Activated CD8-positive, alpha-beta memory T cell treated with anti-CD3 and anti-CD28 coated beads, Interleukin-2, amount 10 ng/mL, durations not matched to agents 7 days and 5 days (primary cell): ENCODE measurements at regions not wholly inside any gene's neighbourhood (a gene's known extent, or its start where the extent isn't known, plus 50 kb on each side); places are given as distances from the start of the nearest gene placed in this dataset.

Experiments
- ATAC-seq: fragments of 150-1000 bp; cut with Tn5 transposase; one replicate; pipeline ENCODE4 v1.10.0; 2021; ENCODE audit warnings: moderate library complexity
- CTCF ChIA-PET: fragments of 350-600 bp; sonication (Branson Sonifier 250); formaldehyde crosslinking; loops from one replicate; lab custom pipeline; 2021; ENCODE audit warnings: antibody characterized with exemption; lab: Charles Lee
- DNase-seq: peaks from one replicate; pipeline ENCODE4 v3.0.0-alpha.2; 2020
- H3K27ac Mint-ChIP-seq: one replicate; pipeline ENCODE4 v1.8.0; 2021; ENCODE audit warnings: mild to moderate bottlenecking, mixed read lengths
- H3K27me3 Mint-ChIP-seq: one replicate; pipeline ENCODE4 v1.8.0; 2021; ENCODE audit warnings: mixed read lengths
- H3K36me3 Mint-ChIP-seq: one replicate; pipeline ENCODE4 v1.8.0; 2021; ENCODE audit warnings: mild to moderate bottlenecking, mixed read lengths
- H3K4me1 Mint-ChIP-seq: one replicate; pipeline ENCODE4 v1.8.0; 2021; ENCODE audit warnings: mixed read lengths
- H3K4me3 Mint-ChIP-seq: one replicate; pipeline ENCODE4 v1.8.0; 2021; ENCODE audit warnings: mild to moderate bottlenecking, moderate library complexity, mixed read lengths
- H3K9me3 Mint-ChIP-seq: one replicate; pipeline ENCODE4 v1.8.0; 2022; ENCODE audit warnings: low read depth, mixed read lengths

GRCh38 chr10:52650873-52651272 lies 121.7 kb downstream of the MBL2 start:
- Mint-ChIP-seq H3K4me1 (no peaks in the 10 kb centered on the region), H3K9me3 (no peaks in the 10 kb centered on the region), H3K27ac (no peak overlapping the region), H3K27me3 (no peaks in the 10 kb centered on the region), H3K4me3 (no peak overlapping the region), H3K36me3 (no peaks in the 10 kb centered on the region)
- ATAC-seq (no peak), DNase-seq (no peak)
- CTCF ChIA-PET, result no interaction called here

DNA sequence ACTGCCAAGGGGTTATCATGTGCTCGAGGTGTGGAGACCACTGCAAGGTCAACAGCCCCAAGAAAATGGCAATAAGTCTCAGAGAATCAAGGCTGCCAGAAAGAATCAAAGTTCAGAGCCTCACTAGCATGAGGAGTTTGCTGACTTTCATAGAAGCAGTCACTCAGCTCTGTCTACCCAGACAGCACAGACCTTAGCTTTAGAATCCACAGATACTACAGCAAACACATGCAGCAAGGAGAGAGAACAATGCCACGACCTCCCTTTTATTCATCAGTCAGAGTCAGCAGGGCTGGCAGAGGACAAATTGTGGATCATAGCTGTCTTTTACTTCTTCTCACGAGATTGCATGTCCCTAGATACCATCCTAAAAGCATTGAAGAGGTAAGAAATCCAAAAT lies 121.3 kb downstream of the MBL2 start:
- Mint-ChIP-seq H3K4me1 (no peaks in the 10 kb centered on the region), H3K9me3 (no peaks in the 10 kb centered on the region), H3K36me3 (no peaks in the 10 kb centered on the region), H3K27me3 (no peaks in the 10 kb centered on the region), H3K4me3 (no peak overlapping the region), H3K27ac (no peak overlapping the region)
- ATAC-seq (no peak), DNase-seq (no peak)
- CTCF ChIA-PET, result no interaction called here

- Mint-ChIP-seq H3K36me3 (no peaks in the 10 kb centered on the region), H3K4me3 (no peak overlapping the region), H3K27ac (no peak overlapping the region), H3K9me3 (no peaks in the 10 kb centered on the region), H3K4me1 (no peaks in the 10 kb centered on the region), H3K27me3 (no peaks in the 10 kb centered on the region)
- ATAC-seq (no peak), DNase-seq (no peak)
- CTCF ChIA-PET, result no interaction called here
Measured at GRCh38 chr10:52652431-52653262, 119.9 kb downstream of the MBL2 start.

DNA sequence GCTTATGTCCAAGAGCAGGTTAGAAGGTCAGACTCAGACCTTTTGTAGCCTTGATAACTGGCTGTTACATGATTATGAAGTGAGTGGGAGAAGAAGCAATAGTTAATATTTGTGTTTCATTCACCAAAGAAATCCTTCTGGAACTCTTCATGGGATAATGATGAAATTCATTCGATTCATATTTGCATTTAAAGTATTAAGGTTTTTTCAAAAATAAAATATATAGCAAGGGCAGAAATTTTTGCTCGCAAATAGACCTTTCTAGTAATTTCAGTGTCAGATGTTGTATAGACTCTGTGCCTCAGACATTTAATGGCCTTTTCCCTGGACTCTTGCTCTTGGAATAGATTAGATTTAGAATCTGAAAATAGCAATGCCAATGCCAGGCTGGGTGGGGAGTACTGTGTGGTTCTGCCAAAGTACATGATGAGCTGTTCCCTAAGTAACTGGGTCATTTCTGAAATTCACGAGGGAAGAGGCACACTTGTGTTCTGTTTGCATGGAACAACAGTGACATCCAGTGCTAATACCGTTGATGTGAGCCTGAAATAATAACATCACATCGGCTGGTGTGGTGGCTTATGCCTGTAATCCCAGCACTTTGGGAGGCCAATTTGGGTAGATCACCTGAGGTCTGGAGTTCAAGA lies 119.2 kb downstream of the MBL2 start:
- H3K36me3 Mint-ChIP-seq, result no peaks in the 10 kb centered on the region

GRCh38 chr10:52654201-52654600 lies 118.4 kb downstream of the MBL2 start:
- CTCF ChIA-PET, result no interaction called here
- DNase-seq (no peak), ATAC-seq (no peak)
- peaks cover 2% of the 10 kb centered on the region for H3K9me3 Mint-ChIP-seq
- no peak overlapping the region for H3K27ac Mint-ChIP-seq
- H3K4me3 Mint-ChIP-seq, result no peak overlapping the region
- no peaks in the 10 kb centered on the region for H3K4me1 Mint-ChIP-seq
- no peaks in the 10 kb centered on the region for H3K27me3 Mint-ChIP-seq
- H3K36me3 Mint-ChIP-seq, result no peaks in the 10 kb centered on the region

More for the DNA sequence above, 119.2 kb downstream of the MBL2 start:
- no peaks in the 10 kb centered on the region for H3K4me1 Mint-ChIP-seq
- no peak overlapping the region for H3K27ac Mint-ChIP-seq
- no peaks in the 10 kb centered on the region for H3K27me3 Mint-ChIP-seq
- CTCF ChIA-PET, result no interaction called here
- H3K4me3 Mint-ChIP-seq, result no peak overlapping the region
- H3K9me3 Mint-ChIP-seq, result no peaks in the 10 kb centered on the region
- DNase-seq (no peak), ATAC-seq (no peak)

DNA sequence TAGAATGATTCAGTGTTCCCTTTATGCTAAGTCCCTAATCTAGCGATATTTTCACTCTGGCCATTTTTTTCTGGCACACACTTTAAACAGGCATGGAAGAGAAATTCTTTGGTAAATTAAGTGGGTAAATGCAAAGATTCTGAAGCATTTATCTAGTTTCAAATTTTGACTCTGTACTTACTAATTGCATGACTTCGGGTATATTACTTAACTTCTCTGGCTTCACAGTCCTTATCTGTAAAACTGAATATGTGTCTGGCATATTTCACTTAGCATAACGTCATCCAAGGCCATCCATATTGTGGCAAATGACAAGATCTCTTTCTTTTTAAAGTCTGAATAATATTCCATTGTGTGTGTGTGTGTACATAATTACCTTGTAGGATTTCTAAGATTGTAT lies 114.5 kb downstream of the MBL2 start:
- Mint-ChIP-seq H3K27ac (no peak overlapping the region), H3K36me3 (no peaks in the 10 kb centered on the region), H3K4me3 (no peak overlapping the region), H3K4me1 (no peaks in the 10 kb centered on the region), H3K9me3 (peaks cover 5% of the 10 kb centered on the region), H3K27me3 (no peaks in the 10 kb centered on the region)
- DNase-seq (no peak), ATAC-seq (no peak)
- CTCF ChIA-PET, result no interaction called here

DNA sequence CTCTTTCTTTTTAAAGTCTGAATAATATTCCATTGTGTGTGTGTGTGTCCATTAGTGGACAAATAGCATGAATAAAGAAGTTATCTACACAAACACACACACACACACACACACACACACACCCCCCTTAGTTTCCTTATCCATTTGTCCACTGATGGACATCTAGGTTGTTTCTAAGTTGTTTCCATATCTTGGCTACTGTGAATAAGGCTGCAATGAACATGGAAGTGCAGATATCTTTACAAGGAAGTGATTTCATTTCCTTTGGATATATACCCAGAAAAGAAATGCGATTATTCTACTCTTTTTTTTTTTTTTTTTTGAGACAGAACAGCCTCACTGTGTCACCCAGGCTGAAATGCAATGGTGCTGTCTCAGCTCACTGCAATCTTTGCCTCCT lies 113.5 kb downstream of the MBL2 start:
- Mint-ChIP-seq H3K4me1 (no peaks in the 10 kb centered on the region), H3K9me3 (peaks cover 5% of the 10 kb centered on the region), H3K36me3 (no peaks in the 10 kb centered on the region), H3K27ac (no peak overlapping the region), H3K27me3 (no peaks in the 10 kb centered on the region), H3K4me3 (no peak overlapping the region)
- DNase-seq, result no peak
- no peak for ATAC-seq
- CTCF ChIA-PET, result no interaction called here

- H3K9me3 Mint-ChIP-seq, result peaks cover 21% of the 10 kb centered on the region
- H3K4me1 Mint-ChIP-seq, result no peaks in the 10 kb centered on the region
- H3K4me3 Mint-ChIP-seq, result no peak overlapping the region
- no peak for ATAC-seq
- DNase-seq, result no peak
- no peaks in the 10 kb centered on the region for H3K27me3 Mint-ChIP-seq
- H3K36me3 Mint-ChIP-seq, result no peaks in the 10 kb centered on the region
- CTCF ChIA-PET, result no interaction called here
- H3K27ac Mint-ChIP-seq, result no peak overlapping the region
Measured at GRCh38 chr10:52662256-52662655, 110.3 kb downstream of the MBL2 start.

DNA sequence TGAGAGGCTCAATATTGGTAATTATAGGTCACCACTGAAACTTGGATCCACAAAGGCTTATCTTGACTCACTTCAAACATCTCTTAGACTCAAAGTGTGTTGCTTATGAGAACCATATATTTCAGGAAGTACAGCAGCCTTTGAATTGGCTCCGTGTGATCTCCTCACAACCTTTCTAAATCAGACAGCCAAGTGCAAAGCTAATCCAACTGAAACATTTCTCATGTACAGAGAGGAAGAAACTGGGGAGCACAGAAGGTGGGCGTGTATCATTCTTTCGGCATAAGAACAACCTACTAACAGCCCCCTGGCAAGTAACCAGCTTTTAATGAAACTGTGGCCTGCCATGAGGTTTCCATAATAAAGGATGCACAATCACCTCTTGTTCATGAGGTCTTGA lies 109.4 kb downstream of the MBL2 start:
- H3K9me3 Mint-ChIP-seq, result peaks cover 21% of the 10 kb centered on the region
- DNase-seq (no peak), ATAC-seq (no peak)
- H3K27me3 Mint-ChIP-seq, result no peaks in the 10 kb centered on the region
- no peaks in the 10 kb centered on the region for H3K36me3 Mint-ChIP-seq
- no peaks in the 10 kb centered on the region for H3K4me1 Mint-ChIP-seq
- no peak overlapping the region for H3K27ac Mint-ChIP-seq
- no peak overlapping the region for H3K4me3 Mint-ChIP-seq
- CTCF ChIA-PET, result no interaction called here

DNA sequence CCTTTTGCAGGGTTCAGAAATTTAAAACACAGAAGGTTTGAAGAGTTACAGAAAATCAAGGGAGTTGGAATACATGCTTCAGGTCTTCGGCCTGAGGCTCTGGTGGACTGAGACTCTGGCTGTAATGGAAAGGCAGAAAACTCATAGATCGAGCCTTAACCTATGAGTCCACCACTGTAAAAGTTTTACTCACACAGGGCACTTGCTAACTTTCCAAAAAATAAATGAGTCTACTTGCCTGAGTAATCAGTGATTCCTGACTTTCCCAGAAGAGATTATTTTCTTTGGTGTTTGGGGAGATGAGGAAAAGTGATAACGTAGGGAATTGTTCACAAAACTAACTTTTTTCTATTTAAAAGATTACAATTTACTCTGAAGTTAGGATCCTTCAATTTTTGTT lies 108.0 kb downstream of the MBL2 start:
- no peak for DNase-seq
- H3K27ac Mint-ChIP-seq, result no peak overlapping the region
- peaks cover 19% of the 10 kb centered on the region for H3K9me3 Mint-ChIP-seq
- ATAC-seq, result no peak
- no peaks in the 10 kb centered on the region for H3K36me3 Mint-ChIP-seq
- CTCF ChIA-PET, result no interaction called here
- no peak overlapping the region for H3K4me3 Mint-ChIP-seq
- no peaks in the 10 kb centered on the region for H3K4me1 Mint-ChIP-seq
- H3K27me3 Mint-ChIP-seq, result no peaks in the 10 kb centered on the region

DNA sequence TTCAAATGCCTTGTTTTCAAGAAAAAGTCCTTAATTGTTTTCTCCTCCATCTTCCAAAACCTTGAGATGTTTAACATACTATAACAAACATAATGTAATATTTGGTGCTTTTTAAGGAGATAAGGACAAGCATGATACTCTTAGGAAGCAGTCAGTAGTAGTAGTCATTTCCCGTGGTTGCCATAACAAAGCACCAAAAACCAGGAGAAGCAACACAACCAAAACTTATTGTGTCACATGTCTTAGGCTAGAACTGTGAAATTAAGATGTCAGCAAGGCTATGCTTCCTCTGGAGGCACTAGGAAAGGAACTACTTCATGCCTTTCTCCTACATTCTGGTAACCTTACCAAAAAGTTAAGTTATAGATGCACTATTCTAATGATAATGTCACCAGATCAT lies 106.8 kb downstream of the MBL2 start:
- no peak overlapping the region for H3K4me3 Mint-ChIP-seq
- no peaks in the 10 kb centered on the region for H3K27me3 Mint-ChIP-seq
- peaks cover 21% of the 10 kb centered on the region for H3K9me3 Mint-ChIP-seq
- no peak for DNase-seq
- H3K4me1 Mint-ChIP-seq, result no peaks in the 10 kb centered on the region
- CTCF ChIA-PET, result no interaction called here
- no peaks in the 10 kb centered on the region for H3K36me3 Mint-ChIP-seq
- ATAC-seq, result no peak
- no peak overlapping the region for H3K27ac Mint-ChIP-seq

DNA sequence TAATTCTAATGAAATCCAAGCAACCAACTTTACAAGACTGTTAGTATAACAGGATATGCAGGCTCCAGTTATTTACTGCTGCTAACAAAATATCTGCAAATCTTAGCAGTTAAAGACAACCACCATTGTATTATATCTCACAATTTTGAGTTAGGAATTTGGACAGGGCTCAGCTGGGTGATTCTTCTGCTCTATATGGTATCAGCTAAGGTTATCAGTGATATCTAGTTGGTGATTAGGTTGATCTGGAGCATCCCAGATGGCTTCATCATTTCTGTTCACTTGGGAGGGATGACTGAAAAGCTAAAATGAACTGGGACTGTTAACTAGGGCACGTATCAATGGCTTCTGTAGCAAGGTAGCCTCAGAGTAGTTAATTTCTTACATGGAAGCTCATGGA lies 105.7 kb downstream of the MBL2 start:
- Mint-ChIP-seq H3K4me3 (no peak overlapping the region), H3K9me3 (peaks cover 21% of the 10 kb centered on the region), H3K27me3 (no peaks in the 10 kb centered on the region), H3K27ac (no peak overlapping the region), H3K36me3 (no peaks in the 10 kb centered on the region), H3K4me1 (no peaks in the 10 kb centered on the region)
- CTCF ChIA-PET, result no interaction called here
- ATAC-seq (no peak), DNase-seq (no peak)

GRCh38 chr10:52668024-52668423 lies 104.6 kb downstream of the MBL2 start:
- Mint-ChIP-seq H3K4me3 (no peak overlapping the region), H3K4me1 (no peaks in the 10 kb centered on the region), H3K27ac (no peak overlapping the region), H3K36me3 (no peaks in the 10 kb centered on the region), H3K9me3 (peaks cover 18% of the 10 kb centered on the region), H3K27me3 (no peaks in the 10 kb centered on the region)
- CTCF ChIA-PET, result no interaction called here
- DNase-seq, result no peak
- no peak for ATAC-seq

- CTCF ChIA-PET, result no interaction called here
- H3K36me3 Mint-ChIP-seq, result no peaks in the 10 kb centered on the region
- H3K27me3 Mint-ChIP-seq, result no peaks in the 10 kb centered on the region
- no peak overlapping the region for H3K4me3 Mint-ChIP-seq
- DNase-seq (no peak), ATAC-seq (no peak)
- no peak overlapping the region for H3K27ac Mint-ChIP-seq
- no peaks in the 10 kb centered on the region for H3K4me1 Mint-ChIP-seq
- H3K9me3 Mint-ChIP-seq, result peaks cover 4% of the 10 kb centered on the region
Measured at GRCh38 chr10:52672880-52673279, 99.7 kb downstream of the MBL2 start.
